ENCODE measurements at regions not wholly inside any gene's neighbourhood (a gene's known extent, or its start where the extent isn't known, plus 50 kb on each side); places are given as distances from the start of the nearest gene placed in this dataset.

DNA sequence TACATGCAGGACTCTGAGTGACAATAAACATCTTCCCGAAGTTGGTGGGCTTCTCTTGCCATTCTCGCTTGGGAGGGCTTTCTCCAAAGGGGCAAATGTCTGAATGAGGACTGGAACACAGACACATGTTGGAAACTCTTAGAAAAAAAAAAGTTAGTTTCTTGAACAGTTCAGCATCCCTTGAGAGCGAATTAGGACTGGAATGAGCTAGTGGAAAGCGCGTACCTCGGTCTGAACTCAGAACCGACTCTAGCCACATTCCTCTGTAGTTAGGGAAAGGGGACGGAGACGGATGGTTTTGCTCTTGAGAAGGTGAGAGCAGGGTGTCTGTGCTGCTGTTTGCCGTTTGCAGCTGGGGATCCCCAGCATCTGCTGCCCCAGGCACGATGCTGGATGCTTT lies 517.3 kb downstream of the TBC1D22A start (continued):
- TF ChIP-seq, protein P1, sequence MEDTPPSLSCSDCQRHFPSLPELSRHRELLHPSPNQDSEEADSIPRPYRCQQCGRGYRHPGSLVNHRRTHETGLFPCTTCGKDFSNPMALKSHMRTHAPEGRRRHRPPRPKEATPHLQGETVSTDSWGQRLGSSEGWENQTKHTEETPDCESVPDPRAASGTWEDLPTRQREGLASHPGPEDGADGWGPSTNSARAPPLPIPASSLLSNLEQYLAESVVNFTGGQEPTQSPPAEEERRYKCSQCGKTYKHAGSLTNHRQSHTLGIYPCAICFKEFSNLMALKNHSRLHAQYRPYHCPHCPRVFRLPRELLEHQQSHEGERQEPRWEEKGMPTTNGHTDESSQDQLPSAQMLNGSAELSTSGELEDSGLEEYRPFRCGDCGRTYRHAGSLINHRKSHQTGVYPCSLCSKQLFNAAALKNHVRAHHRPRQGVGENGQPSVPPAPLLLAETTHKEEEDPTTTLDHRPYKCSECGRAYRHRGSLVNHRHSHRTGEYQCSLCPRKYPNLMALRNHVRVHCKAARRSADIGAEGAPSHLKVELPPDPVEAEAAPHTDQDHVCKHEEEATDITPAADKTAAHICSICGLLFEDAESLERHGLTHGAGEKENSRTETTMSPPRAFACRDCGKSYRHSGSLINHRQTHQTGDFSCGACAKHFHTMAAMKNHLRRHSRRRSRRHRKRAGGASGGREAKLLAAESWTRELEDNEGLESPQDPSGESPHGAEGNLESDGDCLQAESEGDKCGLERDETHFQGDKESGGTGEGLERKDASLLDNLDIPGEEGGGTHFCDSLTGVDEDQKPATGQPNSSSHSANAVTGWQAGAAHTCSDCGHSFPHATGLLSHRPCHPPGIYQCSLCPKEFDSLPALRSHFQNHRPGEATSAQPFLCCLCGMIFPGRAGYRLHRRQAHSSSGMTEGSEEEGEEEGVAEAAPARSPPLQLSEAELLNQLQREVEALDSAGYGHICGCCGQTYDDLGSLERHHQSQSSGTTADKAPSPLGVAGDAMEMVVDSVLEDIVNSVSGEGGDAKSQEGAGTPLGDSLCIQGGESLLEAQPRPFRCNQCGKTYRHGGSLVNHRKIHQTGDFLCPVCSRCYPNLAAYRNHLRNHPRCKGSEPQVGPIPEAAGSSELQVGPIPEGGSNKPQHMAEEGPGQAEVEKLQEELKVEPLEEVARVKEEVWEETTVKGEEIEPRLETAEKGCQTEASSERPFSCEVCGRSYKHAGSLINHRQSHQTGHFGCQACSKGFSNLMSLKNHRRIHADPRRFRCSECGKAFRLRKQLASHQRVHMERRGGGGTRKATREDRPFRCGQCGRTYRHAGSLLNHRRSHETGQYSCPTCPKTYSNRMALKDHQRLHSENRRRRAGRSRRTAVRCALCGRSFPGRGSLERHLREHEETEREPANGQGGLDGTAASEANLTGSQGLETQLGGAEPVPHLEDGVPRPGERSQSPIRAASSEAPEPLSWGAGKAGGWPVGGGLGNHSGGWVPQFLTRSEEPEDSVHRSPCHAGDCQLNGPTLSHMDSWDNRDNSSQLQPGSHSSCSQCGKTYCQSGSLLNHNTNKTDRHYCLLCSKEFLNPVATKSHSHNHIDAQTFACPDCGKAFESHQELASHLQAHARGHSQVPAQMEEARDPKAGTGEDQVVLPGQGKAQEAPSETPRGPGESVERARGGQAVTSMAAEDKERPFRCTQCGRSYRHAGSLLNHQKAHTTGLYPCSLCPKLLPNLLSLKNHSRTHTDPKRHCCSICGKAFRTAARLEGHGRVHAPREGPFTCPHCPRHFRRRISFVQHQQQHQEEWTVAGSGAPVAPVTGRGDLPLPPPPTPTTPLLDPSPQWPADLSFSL (CRISPR knock-in tag; IDR thresholded peaks at IDR 0.05): no peak
- no peak for TF ChIP-seq ZNF550 (CRISPR knock-in tag; IDR thresholded peaks at IDR 0.05; ENCODE audit: borderline replicate concordance)
- no peak for TF ChIP-seq SRSF9 (IDR thresholded peaks at IDR 0.05; ENCODE audit: borderline replicate concordance, insufficient read depth, low read depth, low read length, poor library complexity, severe bottlenecking)
- no peak for TF ChIP-seq ZNF556 (CRISPR knock-in tag; IDR thresholded peaks at IDR 0.05; ENCODE audit: borderline replicate concordance)
- TF ChIP-seq, protein P2, sequence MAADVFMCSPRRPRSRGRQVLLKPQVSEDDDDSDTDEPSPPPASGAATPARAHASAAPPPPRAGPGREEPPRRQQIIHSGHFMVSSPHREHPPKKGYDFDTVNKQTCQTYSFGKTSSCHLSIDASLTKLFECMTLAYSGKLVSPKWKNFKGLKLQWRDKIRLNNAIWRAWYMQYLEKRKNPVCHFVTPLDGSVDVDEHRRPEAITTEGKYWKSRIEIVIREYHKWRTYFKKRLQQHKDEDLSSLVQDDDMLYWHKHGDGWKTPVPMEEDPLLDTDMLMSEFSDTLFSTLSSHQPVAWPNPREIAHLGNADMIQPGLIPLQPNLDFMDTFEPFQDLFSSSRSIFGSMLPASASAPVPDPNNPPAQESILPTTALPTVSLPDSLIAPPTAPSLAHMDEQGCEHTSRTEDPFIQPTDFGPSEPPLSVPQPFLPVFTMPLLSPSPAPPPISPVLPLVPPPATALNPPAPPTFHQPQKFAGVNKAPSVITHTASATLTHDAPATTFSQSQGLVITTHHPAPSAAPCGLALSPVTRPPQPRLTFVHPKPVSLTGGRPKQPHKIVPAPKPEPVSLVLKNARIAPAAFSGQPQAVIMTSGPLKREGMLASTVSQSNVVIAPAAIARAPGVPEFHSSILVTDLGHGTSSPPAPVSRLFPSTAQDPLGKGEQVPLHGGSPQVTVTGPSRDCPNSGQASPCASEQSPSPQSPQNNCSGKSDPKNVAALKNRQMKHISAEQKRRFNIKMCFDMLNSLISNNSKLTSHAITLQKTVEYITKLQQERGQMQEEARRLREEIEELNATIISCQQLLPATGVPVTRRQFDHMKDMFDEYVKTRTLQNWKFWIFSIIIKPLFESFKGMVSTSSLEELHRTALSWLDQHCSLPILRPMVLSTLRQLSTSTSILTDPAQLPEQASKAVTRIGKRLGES (CRISPR knock-in tag; IDR thresholded peaks at IDR 0.05; ENCODE audit: borderline replicate concordance): no peak
- TF ChIP-seq, protein P3, sequence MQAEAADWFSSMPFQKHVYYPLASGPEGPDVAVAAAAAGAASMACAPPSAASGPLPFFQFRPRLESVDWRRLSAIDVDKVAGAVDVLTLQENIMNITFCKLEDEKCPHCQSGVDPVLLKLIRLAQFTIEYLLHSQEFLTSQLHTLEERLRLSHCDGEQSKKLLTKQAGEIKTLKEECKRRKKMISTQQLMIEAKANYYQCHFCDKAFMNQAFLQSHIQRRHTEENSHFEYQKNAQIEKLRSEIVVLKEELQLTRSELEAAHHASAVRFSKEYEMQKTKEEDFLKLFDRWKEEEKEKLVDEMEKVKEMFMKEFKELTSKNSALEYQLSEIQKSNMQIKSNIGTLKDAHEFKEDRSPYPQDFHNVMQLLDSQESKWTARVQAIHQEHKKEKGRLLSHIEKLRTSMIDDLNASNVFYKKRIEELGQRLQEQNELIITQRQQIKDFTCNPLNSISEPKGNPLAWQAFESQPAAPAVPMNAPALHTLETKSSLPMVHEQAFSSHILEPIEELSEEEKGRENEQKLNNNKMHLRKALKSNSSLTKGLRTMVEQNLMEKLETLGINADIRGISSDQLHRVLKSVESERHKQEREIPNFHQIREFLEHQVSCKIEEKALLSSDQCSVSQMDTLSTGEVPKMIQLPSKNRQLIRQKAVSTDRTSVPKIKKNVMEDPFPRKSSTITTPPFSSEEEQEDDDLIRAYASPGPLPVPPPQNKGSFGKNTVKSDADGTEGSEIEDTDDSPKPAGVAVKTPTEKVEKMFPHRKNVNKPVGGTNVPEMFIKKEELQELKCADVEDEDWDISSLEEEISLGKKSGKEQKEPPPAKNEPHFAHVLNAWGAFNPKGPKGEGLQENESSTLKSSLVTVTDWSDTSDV (CRISPR knock-in tag; IDR thresholded peaks at IDR 0.05): no peak
- TF ChIP-seq ZNF7 (CRISPR knock-in tag; IDR thresholded peaks at IDR 0.05): no peak
- no peak for TF ChIP-seq AHR (CRISPR knock-in tag; IDR thresholded peaks at IDR 0.05)
- no peak for TF ChIP-seq RCOR2 (CRISPR knock-in tag; IDR thresholded peaks at IDR 0.05)
- TF ChIP-seq TBX3 (IDR thresholded peaks at IDR 0.05; ENCODE audit: borderline replicate concordance): no peak
- no peak for TF ChIP-seq FOXA1 (IDR thresholded peaks at IDR 0.05)
- TF ChIP-seq FOXA1 (CRISPR knock-in tag; IDR thresholded peaks at IDR 0.05): no peak
- TF ChIP-seq NKX3-1 (CRISPR knock-in tag; IDR thresholded peaks at IDR 0.05): no peak
- TF ChIP-seq ZNF598 (CRISPR knock-in tag; IDR thresholded peaks at IDR 0.05; ENCODE audit: borderline replicate concordance): no peak

All from HepG2 (cell line).